Embryonic facial prominence (tissue), 1 donor: ENCODE measurements at regions not wholly inside any gene's neighbourhood (a gene's known extent, or its start where the extent isn't known, plus 50 kb on each side); places are given as distances from the start of the nearest gene placed in this dataset.
"Not testable (repeated sequence)": the region's sequence is repeated elsewhere in the genome, so short reads cannot be mapped to it uniquely, and the experiment has no call there.

ENCODE experiments used
- DNase-seq: peaks from one replicate; pipeline ENCODE4 v3.0.0-alpha.2; 2016; ENCODE audit errors: extremely low spot score

- DNase-seq: peak; percentile 5
Measured at GRCh38 chr2:111365986-111366640, 245.4 kb downstream of the BCL2L11 start.

- not testable (repeated sequence) for DNase-seq
Measured at GRCh38 chr2:111366641-111367029, 245.9 kb downstream of the BCL2L11 start.

- DNase-seq: not testable (repeated sequence)
Measured at GRCh38 chr2:111367080-111367479, 246.4 kb downstream of the BCL2L11 start.

- peak; percentile 5 for DNase-seq
Measured at GRCh38 chr2:111367871-111368270, 247.2 kb downstream of the BCL2L11 start.

- DNase-seq: not testable (repeated sequence)
Measured at GRCh38 chr2:111368288-111368687, 247.6 kb downstream of the BCL2L11 start.

- not testable (repeated sequence) for DNase-seq
Measured at GRCh38 chr2:111373060-111373459, 252.3 kb downstream of the BCL2L11 start.

- DNase-seq: not testable (repeated sequence)
Measured at GRCh38 chr2:111373989-111374388, 253.3 kb downstream of the BCL2L11 start.

- not testable (repeated sequence) for DNase-seq
Measured at GRCh38 chr2:111374734-111375133, 254.0 kb downstream of the BCL2L11 start.

- not testable (repeated sequence) for DNase-seq
Measured at GRCh38 chr2:111375320-111375883, 254.7 kb downstream of the BCL2L11 start.

GRCh38 chr2:111376272-111376970 is 255.7 kb downstream of the BCL2L11 start:
- DNase-seq: not testable (repeated sequence)

- DNase-seq: not testable (repeated sequence)
Measured at GRCh38 chr2:111376971-111377352, 256.2 kb downstream of the BCL2L11 start.

GRCh38 chr2:111377386-111377959 is 256.8 kb downstream of the BCL2L11 start:
- not testable (repeated sequence) for DNase-seq

GRCh38 chr2:111378348-111378747 is 257.6 kb downstream of the BCL2L11 start:
- DNase-seq: not testable (repeated sequence)

GRCh38 chr2:111380733-111381439 is 260.2 kb downstream of the BCL2L11 start:
- not testable (repeated sequence) for DNase-seq

- not testable (repeated sequence) for DNase-seq
Measured at GRCh38 chr2:111381530-111382306, 261.0 kb downstream of the BCL2L11 start.

- DNase-seq: not testable (repeated sequence)
Measured at GRCh38 chr2:111382507-111382906, 261.8 kb downstream of the BCL2L11 start.

GRCh38 chr2:111383311-111383710 is 262.6 kb downstream of the BCL2L11 start:
- DNase-seq: not testable (repeated sequence)

- not testable (repeated sequence) for DNase-seq
Measured at GRCh38 chr2:111385226-111385957, 264.7 kb downstream of the BCL2L11 start.

- not testable (repeated sequence) for DNase-seq
Measured at GRCh38 chr2:111390605-111391004, 269.9 kb downstream of the BCL2L11 start.
